Bronchial epithelial cell (primary cell): ENCODE measurements at regions not wholly inside any gene's neighbourhood (a gene's known extent, or its start where the extent isn't known, plus 50 kb on each side); places are given as distances from the start of the nearest gene placed in this dataset.

ENCODE experiments used
- DNase-seq: peaks from one replicate; pipeline ENCODE4 v3.0.0-alpha.2; 2010; ENCODE audit warnings: low read depth
- FAIRE-seq: peaks from 2 replicates; lab custom pipeline; 2011; peaks lifted over from hg19 to GRCh38; lab: Jason Lieb, UNC
- H3K27me3 ChIP-seq: 2 replicates; pipeline ENCODE4 v1.5.1; 2011; ENCODE audit warnings: low read length; ENCODE audit not compliant: control insufficient read depth, insufficient read depth
- H3K36me3 ChIP-seq: 2 replicates; pipeline ENCODE4 v1.5.1; 2011; ENCODE audit warnings: low read length; ENCODE audit not compliant: control insufficient read depth, insufficient read depth
- H3K4me3 ChIP-seq: 2 replicates; pipeline ENCODE4 v1.5.1; 2011; ENCODE audit warnings: mild to moderate bottlenecking, low read depth, low read length, control low read depth
- CTCF ChIP-seq: IDR thresholded peaks from 2 replicates; pipeline ENCODE4 v1.5.1; 2011; ENCODE audit warnings: mild to moderate bottlenecking, moderate library complexity, low read length, control low read depth, inconsistent platforms; ENCODE audit not compliant: insufficient read depth, severe bottlenecking

DNA sequence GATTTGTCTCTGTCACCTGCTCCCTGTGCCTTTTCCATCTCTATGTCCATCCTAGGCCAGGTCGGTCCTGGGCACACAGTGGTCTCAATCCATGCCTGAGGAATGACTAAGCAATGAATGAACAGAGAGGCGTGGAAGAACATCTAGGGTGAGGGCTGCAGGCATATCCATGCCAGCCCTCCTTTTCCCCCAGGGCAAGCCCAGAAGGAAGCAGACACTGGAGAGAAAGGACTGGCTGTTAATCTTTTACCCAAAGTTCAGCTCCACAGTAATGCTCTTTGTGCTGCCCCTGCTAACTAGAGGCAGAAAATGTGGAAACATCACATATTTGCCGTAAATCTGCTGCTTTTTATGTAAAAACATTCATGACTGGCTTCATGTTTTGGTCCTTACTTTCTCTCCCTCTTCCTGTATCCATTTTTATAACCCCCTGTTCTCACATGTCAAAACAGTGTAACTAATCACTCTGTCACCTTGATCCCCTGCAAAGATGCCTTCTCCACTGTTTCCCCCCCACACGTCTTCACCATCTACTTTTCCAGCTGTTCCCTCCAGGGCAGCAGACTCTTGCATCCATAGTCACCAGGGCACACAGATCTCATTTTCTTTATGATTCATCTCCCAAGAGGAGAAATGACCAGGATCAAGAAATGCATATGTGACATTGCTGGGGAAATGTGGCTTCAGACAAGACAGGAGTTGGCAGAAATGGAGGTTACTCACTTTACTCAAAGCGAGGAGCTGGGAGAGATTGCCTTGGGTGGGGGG, 166.4 kb upstream of the PROX1 start:
- no peak for FAIRE-seq
- no peak for TF ChIP-seq CTCF
- H3K27me3 ChIP-seq: no peaks in the 10 kb centered on the region
- no peaks in the 10 kb centered on the region for H3K36me3 ChIP-seq
- H3K4me3 ChIP-seq: no peak overlapping the region
- DNase-seq: no peak

- TF ChIP-seq CTCF: no peak
- Histone ChIP-seq H3K27me3 (no peaks in the 10 kb centered on the region), H3K4me3 (no peak overlapping the region), H3K36me3 (no peaks in the 10 kb centered on the region)
- DNase-seq: no peak
- no peak for FAIRE-seq
Observed at GRCh38 chr1:213821943-213822334, 165.8 kb upstream of the PROX1 start.

DNA sequence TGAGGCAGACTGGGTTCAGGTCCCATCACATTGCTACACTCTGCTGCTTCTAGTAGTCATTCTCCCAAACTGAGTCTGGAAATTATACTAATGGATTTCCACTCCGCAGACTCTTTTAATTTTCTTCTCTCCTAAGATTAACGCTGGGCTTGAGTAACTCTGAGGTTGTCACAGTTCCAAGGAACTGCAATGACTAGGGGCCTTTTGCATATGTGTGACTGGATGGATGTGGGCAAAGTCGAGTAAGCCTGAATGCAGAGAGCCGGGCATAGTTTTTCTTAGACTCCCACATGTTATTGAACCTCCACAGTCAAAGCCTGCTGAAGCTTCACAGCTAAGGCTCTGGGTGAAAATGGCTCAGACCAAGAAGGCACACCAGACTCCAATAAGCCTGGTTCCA, 160.9 kb upstream of the PROX1 start:
- H3K36me3 ChIP-seq: no peaks in the 10 kb centered on the region
- DNase-seq: no peak
- TF ChIP-seq CTCF: no peak
- no peak overlapping the region for H3K4me3 ChIP-seq
- FAIRE-seq: no peak
- H3K27me3 ChIP-seq: no peaks in the 10 kb centered on the region

DNA sequence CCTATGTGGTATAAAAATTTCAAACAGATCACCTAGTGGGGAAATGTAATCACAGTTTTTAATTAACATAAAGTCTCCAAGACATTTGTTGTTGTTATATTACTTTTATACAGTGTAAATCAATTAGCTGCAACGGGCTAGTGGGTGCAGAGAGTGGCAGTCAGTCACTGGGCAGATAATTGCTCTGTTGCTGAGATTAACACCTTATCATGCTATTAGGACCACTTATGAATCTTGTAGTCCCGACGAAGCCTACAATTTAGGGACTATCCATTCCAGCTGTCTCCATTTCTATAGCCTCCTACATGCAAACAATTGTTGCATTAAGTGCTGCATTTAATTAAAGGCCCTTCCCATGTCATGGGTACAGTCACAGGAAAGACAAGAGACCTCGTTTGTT, 158.9 kb upstream of the PROX1 start:
- TF ChIP-seq CTCF: no peak
- DNase-seq (no peak), FAIRE-seq (no peak)
- Histone ChIP-seq H3K27me3 (no peaks in the 10 kb centered on the region), H3K36me3 (no peaks in the 10 kb centered on the region), H3K4me3 (no peak overlapping the region)

- Histone ChIP-seq H3K36me3 (no peaks in the 10 kb centered on the region), H3K4me3 (no peak overlapping the region), H3K27me3 (no peaks in the 10 kb centered on the region)
- TF ChIP-seq CTCF: no peak
- FAIRE-seq: no peak
- DNase-seq: no peak
Observed at GRCh38 chr1:213829780-213830179, 158.0 kb upstream of the PROX1 start.

DNA sequence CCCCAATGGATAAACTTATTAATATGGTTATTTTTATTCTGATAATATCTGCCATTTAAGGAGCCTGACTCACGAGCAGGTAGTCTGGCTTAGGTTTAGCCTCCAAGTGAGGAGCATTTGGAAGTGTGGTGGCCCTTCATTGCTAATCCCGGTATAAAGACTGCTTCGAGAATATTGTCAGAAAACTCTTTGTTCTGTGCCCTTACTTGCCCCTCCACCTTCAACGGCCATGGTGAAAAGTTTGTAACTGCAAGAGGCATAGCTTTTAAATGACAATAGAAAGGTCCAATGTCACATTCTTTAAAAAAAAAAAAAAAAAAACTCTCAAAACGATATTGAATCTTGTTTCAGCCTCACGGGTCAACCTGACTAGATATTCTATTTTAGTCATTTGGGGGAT, 157.4 kb upstream of the PROX1 start:
- no peak for FAIRE-seq
- no peaks in the 10 kb centered on the region for H3K36me3 ChIP-seq
- no peak for DNase-seq
- H3K4me3 ChIP-seq: no peak overlapping the region
- H3K27me3 ChIP-seq: no peaks in the 10 kb centered on the region
- TF ChIP-seq CTCF: no peak
